Fibroblast of peridontal ligament (primary cell): ENCODE measurements at regions not wholly inside any gene's neighbourhood (a gene's known extent, or its start where the extent isn't known, plus 50 kb on each side); places are given as distances from the start of the nearest gene placed in this dataset.
"Not testable (repeated sequence)": the region's sequence is repeated elsewhere in the genome, so short reads cannot be mapped to it uniquely, and the experiment has no call there.

Experiments used
- DNase-seq: peaks from one replicate; pipeline ENCODE4 v3.0.0-alpha.2; 2010; ENCODE audit errors: extremely low read depth

GRCh38 chr5:162990063-162990462 is 447.3 kb upstream of the CCNG1 start:
- no peak for DNase-seq

DNA sequence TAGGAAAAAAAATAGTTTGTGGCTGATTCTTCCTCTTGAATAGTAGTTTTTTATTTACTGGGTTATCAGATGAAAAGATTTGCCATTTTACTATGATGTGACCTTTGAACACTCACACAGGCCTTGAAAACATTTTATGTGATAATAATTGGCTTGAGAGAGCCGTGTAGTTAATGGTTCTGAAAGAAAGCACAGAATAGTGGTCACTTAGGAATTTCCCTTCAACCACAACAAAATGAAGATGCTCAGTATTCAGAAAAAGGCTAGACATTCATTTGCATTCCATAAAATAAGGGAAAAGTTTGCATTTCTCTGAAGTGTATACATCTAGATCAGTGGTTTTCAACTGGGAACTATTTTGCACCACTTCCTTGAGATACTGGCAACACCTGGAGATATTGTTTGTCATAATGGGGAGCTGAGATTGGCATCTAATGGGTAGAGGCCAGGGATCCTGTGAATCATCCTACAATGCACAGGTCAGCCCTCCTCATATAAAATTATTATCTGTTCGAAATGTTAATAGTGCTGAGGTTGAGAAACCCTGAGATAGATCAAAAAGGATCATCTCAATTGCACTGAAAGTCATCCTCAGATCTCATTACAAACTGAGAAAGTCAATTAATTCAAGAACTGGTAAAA is 446.4 kb upstream of the CCNG1 start:
- no peak for DNase-seq

DNA sequence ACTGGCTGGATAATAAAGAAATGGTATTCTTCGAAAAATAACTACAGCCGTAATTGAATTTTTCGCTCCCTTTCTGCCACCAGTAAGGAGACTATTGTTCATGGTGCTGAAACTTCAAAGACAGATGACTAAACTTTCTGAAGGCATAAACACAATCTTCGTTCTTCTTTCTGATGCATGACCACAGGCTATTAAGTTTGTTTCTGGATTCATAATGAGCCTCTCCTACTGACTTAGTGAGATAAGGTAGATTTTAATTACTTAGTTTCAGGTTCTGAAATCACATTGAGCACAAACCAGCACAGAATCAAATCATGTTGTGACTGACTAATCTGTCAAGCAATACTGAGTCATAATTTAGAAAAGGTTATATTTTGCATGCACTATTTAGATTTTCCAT is 441.8 kb upstream of the CCNG1 start:
- no peak for DNase-seq

DNA sequence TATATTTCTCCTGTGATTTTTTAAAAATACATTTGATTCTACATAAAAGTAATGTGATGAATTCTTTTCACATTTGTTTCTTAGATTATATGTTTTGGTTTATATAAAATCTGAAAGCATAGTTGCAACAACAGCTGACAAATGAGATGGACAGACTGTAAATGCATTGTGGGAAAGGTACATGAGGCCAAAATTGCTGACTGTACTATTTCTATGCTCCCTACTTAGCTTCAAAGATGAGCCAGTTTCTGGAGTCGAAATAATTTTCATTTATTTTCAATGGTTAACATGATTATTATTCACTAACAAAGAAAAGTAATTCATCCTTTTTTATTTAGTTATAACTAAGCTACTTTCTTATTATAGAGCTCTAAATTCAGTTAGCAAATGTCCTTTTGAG is 441.3 kb upstream of the CCNG1 start:
- DNase-seq = no peak

GRCh38 chr5:163005949-163006348 is 431.4 kb upstream of the CCNG1 start:
- DNase-seq = no peak

- DNase-seq = no peak
These were observed 414.7 kb upstream of the CCNG1 start for GRCh38 chr5:163022582-163023128.

DNA sequence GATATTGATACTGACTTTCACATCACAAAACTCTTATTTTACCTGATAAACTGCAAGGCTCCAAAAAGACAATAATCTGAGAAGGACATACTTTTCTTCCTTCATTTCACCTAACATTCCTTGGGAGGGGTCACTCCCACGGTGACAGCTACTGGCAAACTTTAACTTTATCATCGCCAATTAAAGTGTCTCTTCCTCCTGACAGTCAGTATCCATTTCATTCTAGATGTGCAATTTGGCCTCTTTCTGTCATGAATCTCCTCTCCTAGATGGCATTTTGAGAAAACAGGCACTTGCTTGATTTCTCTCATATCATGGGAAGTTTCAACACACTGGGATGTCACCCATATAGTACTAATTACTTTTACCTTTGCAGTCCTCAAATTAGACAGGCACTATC is 413.5 kb upstream of the CCNG1 start:
- DNase-seq = no peak

DNA sequence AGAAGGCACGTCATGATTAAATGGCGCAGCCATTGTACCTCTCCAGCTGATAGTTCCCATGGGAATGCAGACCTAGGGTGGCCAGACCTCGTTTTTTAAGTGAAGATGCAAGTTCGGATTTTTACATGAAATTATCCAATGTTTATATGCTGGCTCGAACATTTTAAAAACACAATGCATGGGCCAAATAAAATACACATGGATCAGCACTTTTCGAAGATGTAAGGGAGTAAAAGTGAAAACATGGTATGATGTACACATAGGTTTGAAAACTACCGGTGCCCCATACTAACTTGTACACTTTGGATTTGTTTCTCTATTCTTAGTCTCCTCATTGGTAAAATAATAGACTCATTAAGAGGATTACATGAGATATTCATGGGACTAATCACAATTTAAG is 412.5 kb upstream of the CCNG1 start:
- no peak for DNase-seq

DNA sequence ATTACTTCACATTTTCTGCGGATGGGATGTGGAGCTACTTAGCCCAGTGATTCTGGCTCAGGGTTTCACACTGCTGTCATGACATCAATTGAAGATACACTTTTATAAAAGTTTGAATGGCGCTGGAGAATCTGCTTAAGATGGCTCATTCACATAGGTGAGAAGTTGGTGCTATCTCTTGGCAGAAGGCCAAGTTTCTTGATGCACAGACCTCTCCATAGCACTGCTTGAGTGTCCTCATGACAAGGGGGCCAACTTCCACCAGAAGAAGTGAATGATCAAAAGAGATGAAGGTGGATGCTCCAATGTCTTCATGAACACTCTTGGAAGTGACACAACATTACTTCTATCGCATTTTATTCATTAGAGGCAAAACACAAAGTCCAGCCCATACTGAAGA is 403.7 kb upstream of the CCNG1 start:
- DNase-seq = no peak

DNA sequence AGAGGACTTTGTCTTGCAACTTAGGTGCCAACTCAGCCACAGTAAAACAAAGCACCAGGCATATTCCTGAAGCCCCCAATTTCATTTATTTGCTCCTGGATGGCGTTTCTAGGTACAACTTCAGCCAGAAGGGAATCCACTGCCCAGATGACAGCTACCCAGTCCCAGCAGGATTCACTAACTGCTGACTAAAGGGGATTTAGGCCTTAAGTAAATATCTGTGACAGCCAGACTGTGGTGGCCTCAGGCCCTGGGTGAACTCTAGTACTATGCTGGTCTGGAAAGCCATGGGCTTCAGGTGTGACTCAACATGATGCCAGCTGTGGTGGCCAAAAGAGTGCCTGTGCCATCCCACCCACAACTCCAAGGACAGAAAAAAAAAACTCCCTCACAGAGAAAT is 396.1 kb upstream of the CCNG1 start:
- DNase-seq = no peak

DNA sequence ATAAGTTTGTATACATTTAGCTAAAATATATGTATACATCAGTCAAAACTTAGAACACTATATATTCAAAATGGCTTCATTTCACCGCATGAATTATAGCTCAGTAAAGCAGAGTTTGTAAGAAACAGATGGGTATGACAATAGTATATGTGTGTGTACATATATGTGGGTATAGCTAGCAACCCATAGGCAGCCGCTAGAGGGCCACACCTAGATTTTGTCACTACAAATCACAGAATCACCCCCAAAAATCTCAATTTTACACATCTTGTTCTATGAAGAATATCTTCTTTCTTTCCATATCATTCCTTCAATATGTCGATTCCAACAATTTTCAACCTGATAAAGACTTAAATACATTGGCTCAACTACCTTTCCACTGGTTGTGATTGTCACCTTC is 357.8 kb upstream of the CCNG1 start:
- DNase-seq = no peak

DNA sequence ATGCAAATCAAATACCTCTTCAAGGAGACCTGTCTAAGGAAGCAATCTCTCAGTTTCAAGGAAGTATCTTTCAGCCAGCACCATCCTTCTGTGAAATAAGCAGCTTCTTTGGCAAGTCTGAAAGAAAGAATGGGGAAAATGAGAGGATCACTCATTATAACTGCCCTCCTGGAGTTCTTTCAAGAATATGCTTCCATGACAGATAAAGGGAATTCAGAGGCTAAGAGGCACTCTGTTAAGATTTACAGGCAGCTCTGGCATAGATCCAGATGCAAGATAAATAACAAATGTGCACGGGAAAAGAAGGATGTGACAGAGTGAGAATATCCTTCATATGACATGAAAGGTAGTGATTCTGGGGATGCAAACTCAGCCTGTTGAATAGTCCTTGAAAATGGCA is 348.2 kb upstream of the CCNG1 start:
- DNase-seq = no peak

DNA sequence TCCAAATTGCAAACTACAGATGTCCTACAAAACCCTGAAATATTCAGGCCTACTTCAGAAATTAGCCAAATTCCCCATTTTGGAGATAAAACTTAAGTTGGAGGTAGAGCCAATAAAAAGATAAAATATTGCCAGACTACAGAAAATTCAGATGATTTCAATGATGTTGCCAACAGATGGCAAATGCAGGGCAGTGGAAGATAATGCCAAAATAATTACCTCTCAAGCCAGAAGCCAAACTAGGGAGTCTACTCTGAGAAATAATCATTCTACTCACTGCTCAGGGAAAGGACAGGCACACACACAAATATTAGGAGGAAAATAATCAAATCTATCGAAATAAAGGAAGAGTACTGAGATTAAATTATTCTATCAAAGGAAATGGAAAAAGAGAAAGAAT is 347.5 kb upstream of the CCNG1 start:
- no peak for DNase-seq

DNA sequence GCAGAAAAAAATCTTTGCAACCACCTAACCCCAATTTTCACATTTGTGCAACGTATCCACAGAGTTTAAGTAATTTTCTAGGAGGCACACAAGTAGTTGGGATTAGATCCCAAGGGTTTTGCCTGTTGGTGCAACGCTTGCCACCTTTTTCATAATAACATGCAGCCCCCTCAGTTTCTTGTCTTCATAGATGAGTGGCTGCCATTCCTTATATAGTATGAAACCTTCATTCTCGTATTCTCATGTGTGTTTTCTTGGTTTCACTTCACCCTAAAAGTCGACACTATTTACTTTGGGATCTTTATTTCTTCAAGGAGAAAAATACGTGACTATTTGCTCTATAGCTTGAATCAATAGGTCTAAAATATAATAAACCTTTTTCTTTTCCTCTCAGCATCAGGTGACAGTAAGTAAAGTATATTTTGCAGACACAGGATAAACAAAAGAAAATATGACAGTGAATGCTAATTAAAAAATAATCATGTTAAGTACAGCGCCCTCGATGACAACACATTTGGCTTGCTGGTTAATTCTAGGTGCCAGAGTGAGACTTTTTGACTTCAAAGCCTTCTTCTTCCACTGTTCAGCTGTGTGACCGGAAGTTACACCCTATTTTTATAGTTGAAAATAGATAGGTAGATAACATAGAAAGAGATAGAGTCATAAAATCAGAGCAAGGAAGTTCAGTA is 342.8 kb upstream of the CCNG1 start:
- no peak for DNase-seq

DNA sequence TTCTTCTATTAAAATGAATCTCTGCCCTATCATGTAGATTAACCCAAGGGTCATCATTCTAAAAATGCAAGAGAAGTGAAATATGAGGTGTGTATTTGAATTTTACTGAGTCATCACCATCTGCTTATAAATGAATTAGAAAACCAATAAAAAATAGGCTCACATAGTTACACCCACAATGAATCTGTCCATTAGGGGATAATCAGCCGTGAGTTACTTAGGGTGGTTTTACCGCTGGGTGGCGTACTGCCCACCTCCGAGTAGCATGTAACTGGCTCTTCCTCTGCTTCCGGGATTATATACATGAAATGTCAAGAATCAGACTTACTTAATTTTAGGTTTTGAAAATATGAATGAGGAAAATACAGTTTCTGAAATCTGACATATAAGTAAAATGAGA is 332.9 kb upstream of the CCNG1 start:
- DNase-seq = no peak

DNA sequence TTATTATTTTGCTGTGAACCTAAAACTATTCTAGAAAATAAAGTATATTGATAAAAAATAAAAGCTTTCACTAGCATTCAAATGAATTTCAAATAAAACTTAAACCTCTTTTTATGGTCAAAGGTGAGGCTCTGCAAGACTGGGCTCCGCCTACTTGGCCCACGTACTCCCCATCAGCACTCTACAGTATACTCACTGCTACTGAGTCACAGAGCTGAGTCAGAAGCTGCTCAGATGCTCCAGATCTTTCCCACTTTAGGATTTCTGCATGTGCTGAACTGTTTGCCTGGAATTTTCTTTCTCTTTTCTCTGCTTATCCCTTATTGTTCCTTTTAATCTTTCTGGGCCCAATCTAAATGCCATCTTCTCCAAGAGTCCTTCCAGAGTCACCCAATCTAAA is 331.9 kb upstream of the CCNG1 start:
- no peak for DNase-seq

DNA sequence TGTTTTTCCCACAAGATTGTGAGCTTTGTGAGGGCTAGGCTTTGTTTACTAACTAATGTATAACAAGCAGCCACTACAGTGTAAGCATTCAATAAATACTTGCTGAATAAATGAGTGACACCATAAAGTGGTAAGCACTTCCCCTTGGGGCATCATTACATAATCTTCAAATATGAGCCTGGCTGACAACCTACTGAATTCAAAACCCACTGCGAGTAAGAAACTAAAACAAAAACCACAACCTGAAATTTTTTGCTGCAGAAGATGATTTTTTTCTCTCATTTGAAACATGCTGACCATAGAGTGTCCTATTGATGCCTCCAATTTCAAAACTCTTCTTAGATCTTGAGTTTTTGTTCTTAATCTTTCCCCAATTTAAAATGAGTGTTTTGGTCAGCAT is 331.3 kb upstream of the CCNG1 start:
- no peak for DNase-seq

- DNase-seq = no peak
These were observed 329.0 kb upstream of the CCNG1 start for GRCh38 chr5:163108351-163108750.

DNA sequence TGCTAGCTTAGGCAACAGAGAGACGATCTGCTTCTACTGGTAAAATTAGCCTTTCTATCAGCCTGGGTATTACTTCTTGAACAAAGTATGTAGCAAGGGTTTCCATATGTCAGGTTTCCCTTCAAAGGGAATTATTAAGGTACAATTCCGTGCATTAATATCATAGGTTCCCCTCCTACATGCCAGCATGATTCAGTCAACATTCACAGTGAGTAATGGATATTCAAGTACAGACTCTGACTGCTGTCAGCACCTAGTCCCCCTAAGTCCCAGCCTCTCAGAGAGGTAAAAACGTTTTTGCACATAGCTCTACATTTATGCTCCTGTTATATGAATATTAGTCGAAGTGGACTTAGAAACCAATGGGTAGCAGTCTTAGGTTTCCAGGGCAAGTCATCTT is 322.4 kb upstream of the CCNG1 start:
- no peak for DNase-seq

GRCh38 chr5:163116618-163117017 is 320.8 kb upstream of the CCNG1 start:
- DNase-seq = not testable (repeated sequence)

GRCh38 chr5:163134061-163134460 is 303.3 kb upstream of the CCNG1 start:
- no peak for DNase-seq

DNA sequence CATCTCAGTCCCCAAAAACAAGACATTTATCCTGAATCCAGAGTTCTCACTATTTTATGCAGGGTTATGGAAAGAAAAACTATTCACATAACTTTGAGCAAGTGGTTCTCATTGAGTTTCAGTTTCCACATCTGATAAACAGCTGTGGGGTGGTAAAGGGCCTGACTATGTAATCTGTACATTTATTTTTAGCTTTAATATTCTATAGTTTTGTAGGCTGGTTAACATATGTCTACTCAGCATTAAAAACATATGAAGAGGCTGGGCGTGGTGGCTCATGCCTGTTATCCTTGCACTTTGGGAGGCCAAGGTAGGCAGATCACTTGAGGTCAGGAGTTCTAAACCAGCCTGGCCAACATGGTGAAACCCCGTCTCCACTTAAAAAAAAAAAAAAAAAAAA is 301.5 kb upstream of the CCNG1 start:
- DNase-seq = no peak

DNA sequence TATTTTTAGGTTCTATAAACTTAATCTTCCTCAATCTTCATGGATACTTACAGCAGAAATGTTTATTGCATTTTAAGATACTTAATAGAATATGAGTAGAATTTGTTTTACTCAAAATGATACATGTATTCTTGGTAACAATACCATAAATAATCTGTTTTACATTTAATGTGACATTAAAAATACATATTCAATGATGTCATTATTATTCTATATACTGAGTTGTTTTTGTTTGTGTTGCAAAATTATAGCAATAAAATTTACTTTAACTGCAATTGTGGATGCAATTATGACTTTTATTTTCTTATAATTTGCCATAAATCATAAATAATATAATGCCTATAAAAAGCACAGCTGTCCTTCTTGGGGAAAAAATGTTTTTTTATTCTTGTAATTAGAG is 275.9 kb upstream of the CCNG1 start:
- DNase-seq = no peak

DNA sequence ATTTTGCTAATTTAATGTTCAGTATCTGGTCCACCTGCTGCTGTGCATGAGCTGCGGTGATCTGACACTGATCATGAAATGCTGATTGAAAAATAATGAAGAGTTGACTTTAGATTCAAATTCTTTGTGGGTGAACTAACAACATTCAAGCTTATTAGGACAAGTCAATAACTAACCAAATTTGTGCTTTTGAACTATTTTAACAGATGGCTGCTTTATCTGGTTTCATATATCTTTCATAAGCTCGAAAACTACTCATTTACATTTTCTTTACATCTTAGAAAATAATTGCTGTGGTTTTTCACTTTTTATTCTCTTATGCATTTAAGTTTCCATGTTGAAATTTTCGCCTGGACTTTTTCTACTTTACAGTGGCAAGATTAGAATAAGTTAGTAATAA is 274.8 kb upstream of the CCNG1 start:
- DNase-seq = no peak
